ENCODE measurements at regions not wholly inside any gene's neighbourhood (a gene's known extent, or its start where the extent isn't known, plus 50 kb on each side); places are given as distances from the start of the nearest gene placed in this dataset.

DNA sequence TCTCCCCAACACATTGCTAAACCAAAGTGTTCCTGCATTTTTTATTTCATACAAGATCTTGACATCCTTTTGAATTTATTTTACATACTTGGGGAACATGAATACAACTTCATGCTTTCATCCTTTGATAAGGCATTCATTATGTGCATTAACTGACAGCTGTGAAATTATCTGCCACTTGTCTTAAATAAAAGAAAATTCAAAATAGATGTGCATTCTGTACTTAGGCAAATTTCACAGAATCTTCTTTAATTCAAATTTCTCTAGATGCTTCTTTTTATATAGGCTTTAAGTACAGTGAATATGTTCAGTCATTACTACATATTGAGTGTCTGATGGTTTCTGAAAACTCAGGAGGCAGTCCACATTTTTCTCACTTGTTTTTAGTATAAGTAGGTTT, 518.1 kb downstream of the EPHA5 start:
- TF ChIP-seq, protein P1, sequence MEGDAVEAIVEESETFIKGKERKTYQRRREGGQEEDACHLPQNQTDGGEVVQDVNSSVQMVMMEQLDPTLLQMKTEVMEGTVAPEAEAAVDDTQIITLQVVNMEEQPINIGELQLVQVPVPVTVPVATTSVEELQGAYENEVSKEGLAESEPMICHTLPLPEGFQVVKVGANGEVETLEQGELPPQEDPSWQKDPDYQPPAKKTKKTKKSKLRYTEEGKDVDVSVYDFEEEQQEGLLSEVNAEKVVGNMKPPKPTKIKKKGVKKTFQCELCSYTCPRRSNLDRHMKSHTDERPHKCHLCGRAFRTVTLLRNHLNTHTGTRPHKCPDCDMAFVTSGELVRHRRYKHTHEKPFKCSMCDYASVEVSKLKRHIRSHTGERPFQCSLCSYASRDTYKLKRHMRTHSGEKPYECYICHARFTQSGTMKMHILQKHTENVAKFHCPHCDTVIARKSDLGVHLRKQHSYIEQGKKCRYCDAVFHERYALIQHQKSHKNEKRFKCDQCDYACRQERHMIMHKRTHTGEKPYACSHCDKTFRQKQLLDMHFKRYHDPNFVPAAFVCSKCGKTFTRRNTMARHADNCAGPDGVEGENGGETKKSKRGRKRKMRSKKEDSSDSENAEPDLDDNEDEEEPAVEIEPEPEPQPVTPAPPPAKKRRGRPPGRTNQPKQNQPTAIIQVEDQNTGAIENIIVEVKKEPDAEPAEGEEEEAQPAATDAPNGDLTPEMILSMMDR (IDR thresholded peaks at IDR 0.05; ENCODE audit: low read depth, low read length, missing control alignments), result no peak
- no peak overlapping the region for H3K4me3 ChIP-seq (replicated peaks; ENCODE audit: low read depth, low read length)
- no peak for DNase-seq (ENCODE audit: extremely low read depth, low read depth)

DNA sequence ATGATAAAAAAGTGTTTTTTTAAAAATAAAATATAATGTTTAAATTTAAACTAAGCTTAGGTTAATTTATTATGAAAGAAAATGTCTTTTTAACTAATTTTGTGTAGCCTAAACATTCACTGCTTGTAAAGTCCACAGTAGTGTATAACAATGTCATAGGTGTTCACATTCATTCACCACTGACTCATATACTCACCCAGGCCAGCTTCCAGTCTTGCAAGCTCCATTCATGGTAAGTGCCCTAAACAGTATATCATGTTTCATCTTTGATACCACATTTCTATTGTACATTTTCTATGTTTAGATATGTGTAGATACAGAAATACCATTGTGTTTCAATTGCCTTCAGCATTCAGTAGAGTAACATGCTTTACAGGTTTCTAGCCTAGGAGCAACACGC, 530.3 kb downstream of the EPHA5 start:
- no peak for DNase-seq (ENCODE audit: extremely low read depth, low read depth)
- no peak overlapping the region for H3K4me3 ChIP-seq (replicated peaks; ENCODE audit: low read depth, low read length)
- TF ChIP-seq, protein P1 (IDR thresholded peaks at IDR 0.05; ENCODE audit: low read depth, low read length, missing control alignments), result no peak

DNA sequence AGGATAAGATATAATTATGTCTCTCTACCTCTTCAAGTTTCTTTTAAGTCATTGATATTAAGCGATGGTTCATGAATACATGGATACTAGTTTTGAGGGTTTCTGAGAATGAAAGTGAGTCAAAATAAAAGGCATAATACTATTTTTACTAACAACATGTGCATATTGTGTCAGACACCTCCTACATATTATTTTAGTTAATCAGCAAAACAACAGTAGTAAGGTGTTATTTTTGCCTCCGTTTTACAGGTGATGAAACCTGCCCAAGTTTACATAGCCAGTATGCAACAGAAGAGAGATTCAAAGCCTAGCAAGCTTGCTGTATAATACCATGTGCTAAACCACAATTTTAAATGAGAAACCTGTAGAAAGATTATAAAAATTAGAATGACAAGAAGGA, 544.1 kb downstream of the EPHA5 start:
- H3K4me3 ChIP-seq (replicated peaks; ENCODE audit: low read depth, low read length), result no peak overlapping the region
- DNase-seq (ENCODE audit: extremely low read depth, low read depth), result no peak
- TF ChIP-seq, protein P1 (IDR thresholded peaks at IDR 0.05; ENCODE audit: low read depth, low read length, missing control alignments), result no peak

DNA sequence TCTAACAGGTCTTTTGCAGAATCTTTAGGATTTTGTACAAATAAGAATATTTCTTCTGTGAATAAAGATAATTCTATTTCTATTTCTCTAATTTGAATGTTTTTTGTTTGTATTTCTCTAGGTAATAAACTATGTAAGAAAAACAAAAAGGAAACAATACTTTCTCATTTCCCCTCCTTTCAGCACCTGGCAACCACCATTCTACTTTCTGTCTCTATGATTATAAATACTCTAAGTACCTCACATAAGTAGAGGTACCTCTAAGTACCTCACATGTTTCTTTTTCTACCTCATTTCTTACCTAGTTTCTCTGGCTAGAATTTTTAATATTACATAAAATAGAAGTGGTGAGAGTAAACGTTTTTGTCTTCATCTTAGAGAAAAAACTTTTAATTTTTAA, 550.0 kb downstream of the EPHA5 start:
- TF ChIP-seq, protein P1 (IDR thresholded peaks at IDR 0.05; ENCODE audit: low read depth, low read length, missing control alignments), result no peak
- H3K4me3 ChIP-seq (replicated peaks; ENCODE audit: low read depth, low read length), result no peak overlapping the region

DNA sequence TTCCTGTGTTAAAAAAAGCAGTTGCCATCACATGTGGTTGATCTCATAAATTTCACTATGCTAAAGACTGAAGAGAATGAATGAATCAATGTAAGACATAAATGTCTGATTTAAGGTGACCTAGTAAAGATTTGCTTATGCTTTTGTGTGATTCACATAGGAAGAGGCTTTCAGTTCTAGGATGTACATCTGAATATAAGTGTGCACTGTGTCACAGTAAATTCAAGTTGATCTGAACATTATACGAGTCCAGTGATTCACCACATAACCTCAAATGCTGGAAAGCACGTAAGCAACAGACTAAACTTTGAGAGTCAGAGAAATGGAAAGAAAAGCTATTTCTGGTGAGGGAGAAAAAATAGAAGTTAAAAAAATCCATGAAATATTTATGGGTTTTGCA, 567.9 kb downstream of the EPHA5 start:
- no peak for DNase-seq (ENCODE audit: extremely low read depth, low read depth)
- H3K4me3 ChIP-seq (replicated peaks; ENCODE audit: low read depth, low read length), result no peak overlapping the region
- TF ChIP-seq, protein P1 (IDR thresholded peaks at IDR 0.05; ENCODE audit: low read depth, low read length, missing control alignments), result no peak

More for the DNA sequence above, 550.0 kb downstream of the EPHA5 start:
- no peak for DNase-seq (ENCODE audit: extremely low read depth, low read depth)

DNA sequence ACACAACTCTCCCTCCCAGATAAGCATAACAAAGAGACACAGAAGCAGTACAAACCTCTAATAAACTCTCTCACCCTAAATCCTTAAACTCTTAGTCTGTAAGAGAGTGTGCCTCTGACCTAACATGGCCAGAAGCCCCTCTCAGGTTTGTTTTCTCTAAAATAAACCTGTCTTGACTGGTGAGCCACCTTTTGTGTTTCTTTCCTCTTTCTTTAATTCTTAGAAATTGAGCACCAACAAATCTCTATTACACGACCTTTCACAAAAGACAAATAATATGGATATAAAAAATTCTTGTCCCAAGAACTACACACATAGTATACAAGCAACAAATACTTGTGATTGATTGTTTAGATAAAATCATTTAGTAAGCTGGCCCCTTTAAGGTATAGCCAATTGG, 573.7 kb downstream of the EPHA5 start:
- no peak for DNase-seq (ENCODE audit: extremely low read depth, low read depth)
- no peak overlapping the region for H3K4me3 ChIP-seq (replicated peaks; ENCODE audit: low read depth, low read length)
- TF ChIP-seq, protein P1 (IDR thresholded peaks at IDR 0.05; ENCODE audit: low read depth, low read length, missing control alignments), result no peak

DNA sequence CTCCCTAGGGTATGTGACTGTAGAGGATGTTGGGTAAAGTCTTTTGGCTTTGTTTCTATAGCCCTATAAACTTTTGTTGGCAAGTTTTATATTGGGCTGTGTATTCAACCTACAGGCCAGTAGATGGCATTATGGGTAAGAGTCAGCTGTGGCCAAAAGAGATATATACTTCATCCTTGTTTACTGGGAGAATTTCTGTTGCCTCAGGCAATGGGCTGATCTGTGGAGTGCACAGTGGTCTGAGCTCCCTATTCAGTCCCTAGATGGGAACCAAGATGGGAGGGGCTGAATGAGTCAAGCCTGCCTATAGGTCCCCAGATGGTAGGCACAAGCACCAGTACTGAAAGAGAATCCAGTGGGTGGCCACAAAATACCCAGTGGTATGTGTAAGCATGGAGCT, 580.6 kb downstream of the EPHA5 start:
- no peak overlapping the region for H3K4me3 ChIP-seq (replicated peaks; ENCODE audit: low read depth, low read length)
- TF ChIP-seq, protein P1 (IDR thresholded peaks at IDR 0.05; ENCODE audit: low read depth, low read length, missing control alignments), result no peak
- DNase-seq (ENCODE audit: extremely low read depth, low read depth), result no peak
